ENCODE measurements at regions not wholly inside any gene's neighbourhood (a gene's known extent, or its start where the extent isn't known, plus 50 kb on each side); places are given as distances from the start of the nearest gene placed in this dataset.
"Not testable (repeated sequence)": the region's sequence is repeated elsewhere in the genome, so short reads cannot be mapped to it uniquely, and the experiment has no call there.

DNA sequence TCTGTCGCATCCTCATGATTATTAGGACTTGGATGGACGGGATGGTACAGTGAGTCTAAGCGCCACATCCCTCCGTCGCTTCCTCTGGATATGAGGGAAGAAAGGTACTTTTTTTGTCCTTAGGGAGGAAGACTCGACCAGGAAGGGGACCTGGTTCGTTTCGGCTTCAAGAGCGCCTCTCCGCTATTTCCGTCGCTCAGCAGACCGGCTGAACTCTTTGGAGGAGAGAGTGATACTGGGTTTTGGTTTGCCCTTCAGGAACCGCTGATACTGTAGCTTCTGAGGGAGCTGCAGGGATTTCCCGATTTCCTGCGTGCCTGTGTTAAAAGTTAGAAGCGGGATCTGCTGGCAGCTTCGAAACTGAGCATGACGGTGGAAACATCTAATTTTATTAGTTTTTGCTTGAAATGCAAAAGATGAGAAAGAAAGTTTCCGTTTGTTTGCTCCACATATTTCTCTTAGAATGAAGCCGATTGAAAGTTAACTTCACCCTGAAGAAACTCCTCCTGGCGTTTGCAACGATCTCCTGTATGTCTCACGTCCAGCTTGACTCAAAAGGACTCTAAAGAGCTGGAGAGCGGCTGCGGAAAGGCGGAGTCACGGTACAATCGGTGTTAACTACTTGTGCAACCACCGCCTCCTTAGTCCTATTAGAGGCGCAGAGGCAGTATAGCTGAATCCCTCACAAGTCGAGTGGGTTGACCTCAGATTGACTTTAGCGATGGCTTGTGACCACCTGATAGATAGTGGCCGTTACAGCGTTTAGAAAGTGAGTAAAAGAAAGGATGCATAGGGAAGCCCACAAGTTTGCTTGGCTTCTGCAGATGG is 129.4 kb downstream of the TRIM27 start:
- peak; percentile 43 for DNase-seq (ENCODE audit: low read depth)
- no peak for TF ChIP-seq CTCF (IDR thresholded peaks at IDR 0.05; ENCODE audit: insufficient read depth, low read length)
- peak overlapping the region; percentile 58 for H3K4me3 ChIP-seq (ENCODE audit: low read depth, low read length)

DNA sequence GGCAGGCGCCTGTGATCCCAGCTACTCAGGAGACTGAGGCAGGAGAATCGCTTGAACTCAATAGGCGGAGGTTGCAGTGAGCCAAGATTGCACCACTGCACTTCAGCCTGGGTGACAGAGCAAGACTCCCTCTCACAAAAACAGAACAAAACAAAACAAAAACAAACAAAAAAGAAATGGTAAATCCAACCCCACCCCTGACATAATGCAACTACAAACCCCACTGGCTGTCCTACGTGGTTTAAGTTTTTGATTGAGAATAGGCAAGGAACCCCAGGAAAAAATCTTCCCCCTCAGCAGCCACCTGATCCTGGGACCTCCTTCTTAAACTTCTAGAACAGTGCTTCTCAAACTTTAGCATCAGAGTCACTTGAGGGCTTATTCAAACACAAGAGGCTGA is 123.1 kb downstream of the TRIM27 start:
- DNase-seq (ENCODE audit: low read depth); H3K4me3 ChIP-seq (ENCODE audit: low read depth, low read length): not testable (repeated sequence)

DNA sequence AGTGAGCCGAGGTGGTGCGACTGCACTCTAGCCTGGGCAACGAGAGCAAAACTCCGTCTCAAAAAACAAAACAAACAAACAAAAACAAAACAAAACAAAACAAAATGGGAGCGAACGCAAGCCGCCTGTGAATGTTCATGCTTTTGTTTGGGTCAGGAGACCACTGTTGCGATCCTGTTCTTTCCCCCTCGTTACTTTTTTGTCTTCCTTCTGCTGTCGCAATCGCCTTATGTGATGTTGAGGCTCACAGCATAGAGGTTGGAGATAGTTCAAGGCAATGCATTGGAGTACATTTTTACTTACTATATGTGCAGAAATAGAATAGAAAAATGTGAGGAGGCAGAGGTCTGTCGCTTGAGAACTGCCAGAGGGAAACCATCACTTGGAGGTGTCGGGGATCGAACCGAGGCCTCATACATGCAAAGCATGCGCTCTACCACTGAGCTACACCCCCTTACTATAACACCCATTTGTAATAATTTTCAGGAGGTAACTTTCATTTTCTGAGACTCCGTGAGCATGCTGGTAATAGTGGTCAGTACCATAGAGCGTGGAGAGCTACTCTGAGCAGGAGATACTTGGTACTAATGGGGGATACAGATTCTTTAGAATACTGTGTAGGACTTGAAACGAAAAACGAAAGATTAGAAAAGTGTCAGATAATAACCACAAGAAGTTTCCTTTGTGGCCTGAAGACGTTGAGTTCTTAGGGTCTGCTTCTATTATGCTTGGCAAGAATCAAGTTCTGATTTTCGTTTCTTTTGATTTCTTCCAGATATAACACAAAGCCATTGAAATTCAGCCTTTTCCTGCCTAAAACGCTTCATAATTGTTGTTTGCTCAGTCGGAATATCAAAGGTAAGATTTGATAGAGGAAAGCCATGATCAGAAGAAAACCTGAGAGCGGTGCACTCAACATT is 121.1 kb downstream of the TRIM27 start:
- TF ChIP-seq CTCF (IDR thresholded peaks at IDR 0.05; ENCODE audit: insufficient read depth, low read length) = no peak
- peak; percentile 33 for DNase-seq (ENCODE audit: low read depth)
- no peak overlapping the region for H3K4me3 ChIP-seq (ENCODE audit: low read depth, low read length)

DNA sequence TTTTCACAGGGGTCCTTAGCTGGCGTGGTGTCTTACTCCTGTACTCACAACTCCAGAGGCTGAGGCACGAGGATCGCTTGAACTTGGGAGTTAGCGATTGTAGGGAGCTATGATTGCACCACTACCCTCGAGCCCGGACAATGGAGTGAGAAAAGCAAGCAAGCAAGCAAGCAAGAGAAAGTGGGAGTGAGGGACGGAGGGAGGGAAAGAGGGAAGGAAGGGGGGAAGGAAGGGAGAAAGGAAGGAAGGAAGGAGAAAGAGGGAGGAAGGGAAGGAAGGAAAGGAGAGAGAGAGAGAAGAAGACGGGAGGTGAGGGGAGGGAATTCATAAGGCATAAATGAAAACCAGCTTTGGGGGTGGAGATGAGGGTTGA is 120.5 kb downstream of the TRIM27 start:
- TF ChIP-seq CTCF (IDR thresholded peaks at IDR 0.05; ENCODE audit: insufficient read depth, low read length) = no peak
- DNase-seq (ENCODE audit: low read depth) = no peak
- H3K4me3 ChIP-seq (ENCODE audit: low read depth, low read length) = no peak overlapping the region

DNA sequence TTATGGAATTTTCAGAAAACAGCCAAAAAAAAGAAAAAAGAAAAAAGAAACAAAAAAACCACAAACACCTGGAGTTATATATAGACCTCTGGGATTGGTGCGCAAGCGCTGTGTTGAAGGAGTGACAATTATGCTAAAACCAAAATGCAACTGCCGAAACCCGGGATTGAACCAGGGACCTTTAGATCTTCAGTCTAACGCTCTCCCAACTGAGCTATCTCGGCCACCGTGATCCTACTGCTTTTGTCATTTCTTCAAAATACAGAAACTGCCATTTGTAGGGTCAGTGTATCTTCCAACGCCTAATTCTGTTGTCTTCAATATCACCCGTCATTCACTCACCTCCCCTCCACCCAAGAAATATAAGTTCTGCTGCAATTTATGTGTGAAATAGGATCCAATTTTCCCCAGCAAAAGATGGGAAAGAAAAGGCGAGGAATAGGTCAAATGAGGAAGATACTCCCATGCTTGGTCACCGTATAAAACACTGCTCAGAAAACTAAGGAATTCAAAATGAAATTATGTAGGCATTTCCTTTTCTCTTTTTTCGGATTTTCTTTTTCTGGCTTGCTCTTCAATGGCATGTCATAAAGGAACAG is 116.0 kb downstream of the TRIM27 start:
- DNase-seq (ENCODE audit: low read depth) = peak; percentile 58
- no peak for TF ChIP-seq CTCF (IDR thresholded peaks at IDR 0.05; ENCODE audit: insufficient read depth, low read length)
- peak overlapping the region; percentile 28 for H3K4me3 ChIP-seq (ENCODE audit: low read depth, low read length)

GRCh38 chr6:28808383-28808782 is 115.4 kb downstream of the TRIM27 start:
- no peak for DNase-seq (ENCODE audit: low read depth)
- H3K4me3 ChIP-seq (ENCODE audit: low read depth, low read length) = no peak overlapping the region
- no peak for TF ChIP-seq CTCF (IDR thresholded peaks at IDR 0.05; ENCODE audit: insufficient read depth, low read length)
